ENCODE measurements at regions not wholly inside any gene's neighbourhood (a gene's known extent, or its start where the extent isn't known, plus 50 kb on each side); places are given as distances from the start of the nearest gene placed in this dataset.

DNA sequence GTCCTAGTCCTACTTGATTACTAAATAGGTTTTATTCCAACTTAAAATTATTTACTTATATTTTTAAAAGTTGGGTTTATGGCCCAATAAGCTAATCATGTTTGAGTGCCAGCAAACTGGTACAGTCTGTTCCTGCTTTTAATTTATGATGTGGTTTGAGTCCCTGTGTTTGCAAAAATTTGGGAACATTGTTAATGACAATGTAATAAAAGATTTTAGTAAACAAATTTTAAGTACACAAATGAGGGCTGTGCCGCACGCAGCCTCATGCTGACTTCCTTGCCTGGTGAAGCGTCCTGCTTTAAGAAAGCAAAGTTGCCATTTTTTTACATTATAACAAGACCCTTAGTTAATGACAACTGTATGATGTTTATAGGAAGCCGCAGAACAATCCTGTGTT is 96.8 kb upstream of the MAP1B start:
- DNase-seq: no peak

- DNase-seq: no peak
These were observed 94.4 kb upstream of the MAP1B start for GRCh38 chr5:72012906-72013305.

DNA sequence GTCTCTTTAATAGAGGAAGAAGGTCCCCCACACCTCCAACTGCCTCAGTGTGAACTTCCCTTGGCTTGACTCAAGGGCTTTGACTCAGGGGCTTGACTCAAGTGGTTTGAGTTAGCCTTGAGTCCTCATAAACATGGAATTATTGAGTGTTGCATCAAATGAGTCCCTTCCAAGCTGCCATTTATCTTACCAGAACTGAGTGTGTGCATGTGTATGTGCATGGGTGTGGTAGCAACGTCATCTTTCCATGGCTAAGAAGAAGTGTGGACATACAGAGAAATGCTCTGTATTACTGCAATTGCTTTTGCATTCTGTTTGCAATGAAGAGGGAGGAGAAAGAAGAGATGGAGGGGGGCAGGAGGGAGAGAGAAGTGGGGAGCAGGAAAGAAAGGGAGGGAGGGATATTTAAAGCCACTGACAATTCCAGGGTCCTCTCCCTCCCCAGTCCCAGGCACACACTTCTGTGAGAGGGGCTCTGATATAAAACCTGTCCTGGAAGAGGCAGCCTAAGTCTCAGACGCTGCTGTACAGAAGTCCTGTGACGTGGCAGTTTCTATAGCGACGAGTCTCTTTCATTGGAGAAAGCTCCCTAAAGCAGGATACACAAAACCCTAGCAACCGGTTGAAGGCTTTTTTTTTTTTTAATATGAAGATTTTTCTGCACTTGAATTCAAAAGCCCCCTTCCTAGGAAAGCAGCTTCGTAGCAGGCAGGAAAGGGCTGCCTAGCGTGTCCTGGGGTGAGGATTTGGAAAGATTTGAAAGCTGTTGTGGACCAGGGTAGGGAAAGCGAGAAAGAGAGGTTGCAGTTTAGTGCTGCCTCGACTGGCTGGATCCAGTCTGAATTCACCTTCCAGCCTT is 93.3 kb upstream of the MAP1B start:
- no peak for DNase-seq

DNA sequence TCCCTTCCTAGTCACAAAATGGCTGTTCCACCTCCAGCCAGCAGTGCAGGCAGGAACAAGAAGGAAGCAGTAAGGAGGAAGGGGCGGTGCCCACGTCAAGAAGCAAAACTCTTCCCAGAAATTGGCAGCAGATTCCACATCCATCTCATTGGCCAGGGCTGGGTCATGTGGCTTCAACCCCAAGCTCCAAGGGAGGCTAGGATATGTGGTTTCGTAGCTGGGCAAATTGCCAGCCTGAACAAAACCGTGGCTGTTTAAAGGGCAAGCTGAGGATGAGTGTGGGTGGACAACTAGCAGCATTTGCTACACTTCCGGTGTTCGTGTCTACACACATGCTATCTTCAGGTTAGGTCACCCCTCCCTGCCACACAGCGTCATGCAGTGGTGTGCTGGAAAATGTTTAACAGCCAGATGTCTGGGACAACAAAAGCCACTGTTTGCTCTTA is 92.1 kb upstream of the MAP1B start:
- peak; percentile 17 for DNase-seq

- DNase-seq: peak; percentile 81
These were observed 89.0 kb upstream of the MAP1B start for GRCh38 chr5:72018143-72018803.

DNA sequence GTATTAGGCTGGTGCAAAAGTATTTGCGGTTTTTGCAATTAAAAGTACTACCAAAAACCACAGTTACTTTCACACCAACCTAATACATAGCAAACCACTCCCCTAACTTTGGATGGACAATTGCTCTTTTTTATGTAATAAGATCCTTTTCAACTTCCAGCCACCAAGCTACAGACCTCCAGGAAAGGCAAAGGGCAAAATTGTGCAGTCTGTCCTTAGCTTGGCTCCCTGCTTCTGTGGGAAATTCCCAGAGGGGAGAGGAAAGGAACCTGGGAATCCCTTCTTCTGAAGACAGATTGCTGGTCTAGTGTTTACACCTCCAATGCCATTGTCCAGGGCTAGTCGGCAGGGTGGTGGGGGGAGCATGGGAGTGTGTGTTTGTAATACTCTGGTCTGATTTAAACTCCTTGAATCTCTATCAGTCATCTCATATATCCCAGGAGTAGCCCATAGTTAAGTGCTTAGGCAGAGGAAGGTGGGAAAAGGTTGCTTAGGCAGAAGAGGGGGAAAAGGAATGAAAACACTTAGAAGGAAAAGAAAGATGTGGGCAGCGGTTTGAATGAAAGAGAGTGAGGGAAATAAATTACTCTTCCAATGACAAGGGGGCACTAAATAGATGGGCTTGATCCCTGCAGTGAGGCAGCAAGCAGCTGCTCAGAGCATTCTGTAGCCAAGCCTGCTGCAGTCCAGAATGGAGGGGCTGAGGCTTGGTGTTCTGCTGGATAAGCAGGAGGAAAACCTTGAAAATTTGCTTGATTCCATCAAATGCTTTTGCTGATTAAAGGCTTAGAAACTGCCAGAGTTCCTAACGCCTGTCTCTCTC is 86.9 kb upstream of the MAP1B start:
- DNase-seq: no peak

- DNase-seq: no peak
These were observed 85.5 kb upstream of the MAP1B start for GRCh38 chr5:72021651-72022357.

GRCh38 chr5:72028382-72028781 is 78.9 kb upstream of the MAP1B start:
- DNase-seq: no peak

GRCh38 chr5:72030237-72030636 is 77.0 kb upstream of the MAP1B start:
- no peak for DNase-seq

DNA sequence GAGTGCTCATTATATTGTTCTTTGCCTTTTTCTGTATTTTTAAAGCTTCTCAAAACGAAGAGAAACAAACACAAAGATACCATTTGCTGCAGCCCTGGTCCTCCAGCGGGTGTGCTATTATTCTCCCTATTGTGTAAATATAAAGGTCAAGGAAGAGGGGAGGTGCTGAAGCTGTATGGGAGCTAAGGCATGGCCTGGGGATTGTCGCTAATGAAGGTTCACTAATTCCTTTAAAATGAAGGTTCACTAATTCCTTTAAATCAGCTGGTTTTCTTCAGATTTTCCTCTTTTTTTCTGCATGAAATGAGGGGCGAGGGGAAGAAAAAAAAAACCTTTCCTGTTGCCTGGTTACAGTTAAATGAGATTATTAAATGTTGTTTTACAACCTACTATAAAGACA is 74.5 kb upstream of the MAP1B start:
- no peak for DNase-seq

- no peak for DNase-seq
These were observed 72.5 kb upstream of the MAP1B start for GRCh38 chr5:72034770-72035169.

- no peak for DNase-seq
These were observed 71.4 kb upstream of the MAP1B start for GRCh38 chr5:72035831-72036230.

GRCh38 chr5:72036951-72037350 is 70.3 kb upstream of the MAP1B start:
- no peak for DNase-seq

DNA sequence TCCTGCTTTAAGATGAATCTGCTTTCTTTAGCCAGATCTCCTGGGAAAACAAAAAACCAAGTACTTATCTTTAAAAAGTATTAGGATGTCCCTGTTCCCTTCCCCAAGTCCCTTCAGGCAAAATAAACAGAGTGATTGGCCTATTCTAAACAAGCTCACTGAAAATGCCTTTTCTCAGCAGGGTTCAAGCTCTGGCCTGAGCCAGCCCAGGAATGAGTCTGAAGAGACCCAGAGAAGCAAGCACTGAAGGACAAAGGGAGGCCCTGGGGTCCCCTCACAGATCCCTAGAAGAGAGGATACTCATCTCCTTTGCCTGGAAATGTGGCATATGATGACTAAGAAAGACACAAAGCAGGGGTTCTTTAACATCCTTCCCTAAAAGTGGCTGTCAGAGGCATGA is 66.8 kb upstream of the MAP1B start:
- no peak for DNase-seq

DNA sequence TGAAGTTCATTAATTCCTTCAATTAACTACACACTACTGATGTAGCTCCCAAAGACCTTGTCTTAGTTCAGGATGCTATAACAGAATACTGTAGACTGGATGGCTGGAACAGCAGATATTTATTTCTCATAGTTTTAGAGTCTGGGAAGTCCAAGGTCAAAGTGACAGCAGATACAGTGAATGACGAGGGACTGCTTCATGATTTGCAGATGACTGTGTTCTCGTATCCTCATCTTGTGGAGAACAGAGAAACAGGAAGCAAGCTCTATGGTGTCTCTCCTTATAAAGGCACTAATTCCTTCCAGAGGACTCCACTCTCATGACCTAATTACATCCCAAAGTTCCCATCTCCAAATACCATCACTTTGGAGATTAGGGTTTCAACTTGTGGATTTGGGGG is 65.6 kb upstream of the MAP1B start:
- no peak for DNase-seq

DNA sequence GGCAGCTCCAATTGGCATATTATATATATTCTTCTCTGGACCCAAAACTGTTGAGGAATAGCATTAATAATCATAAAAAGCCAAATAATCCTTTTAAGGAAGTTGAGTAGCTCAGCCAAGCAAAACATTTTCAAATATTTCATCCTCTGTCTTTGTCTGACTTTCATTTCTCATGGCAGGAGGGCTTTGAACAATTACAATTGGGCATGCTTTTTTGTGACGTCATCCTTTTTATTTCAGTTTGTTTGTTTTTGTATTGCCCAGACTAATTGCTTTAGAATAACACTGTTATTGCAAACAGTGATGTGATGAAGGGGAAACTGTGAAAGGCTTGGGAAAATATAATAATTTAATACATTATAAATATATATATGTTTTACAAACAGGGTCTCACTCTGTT is 65.2 kb upstream of the MAP1B start:
- DNase-seq: no peak

GRCh38 chr5:72045692-72046091 is 61.6 kb upstream of the MAP1B start:
- no peak for DNase-seq

GRCh38 chr5:72046106-72046505 is 61.2 kb upstream of the MAP1B start:
- no peak for DNase-seq

GRCh38 chr5:72055636-72056035 is 51.6 kb upstream of the MAP1B start:
- DNase-seq: no peak

Measured in activated CD4-positive, alpha-beta T cell treated with anti-CD3 and anti-CD28 coated beads for 48 hours (primary cell).